HepG2 (cell line): ENCODE measurements at regions not wholly inside any gene's neighbourhood (a gene's known extent, or its start where the extent isn't known, plus 50 kb on each side); places are given as distances from the start of the nearest gene placed in this dataset.

Experiments used
- ATAC-seq: fragments of 200-7000 bp; cut with Tn5 transposase; 3 replicates; pipeline ENCODE4 v1.9.1; 2020; ENCODE audit warnings: mild to moderate bottlenecking, moderate library complexity
- BruUV-seq: library from RNA; stranded (reverse); fragments of 400-500 nt; replicated peaks from 2 replicates; lab custom pipeline; 2021; lab: Mats Ljungman, UMichigan
- CTCF ChIA-PET: fragments of 300-600 bp; formaldehyde crosslinking; extraction: SDS; loops from one replicate; lab custom pipeline; 2021; ENCODE audit warnings: low total read pairs, inconsistent platforms, low intra/inter-chr PET ratio; lab: Yijun Ruan, JAX
- POLR2A ChIA-PET: fragments of 350-600 bp; sonication (Branson Sonifier 250); formaldehyde crosslinking; loops from one replicate; lab custom pipeline; 2020; ENCODE audit warnings: antibody characterized with exemption, inconsistent platforms; lab: Yijun Ruan, JAX
- DNase-seq: peaks from one replicate; pipeline ENCODE4 v3.0.0-alpha.2; 2015; ENCODE audit warnings: low spot score
- FAIRE-seq: peaks from 3 replicates; lab custom pipeline; 2011; peaks lifted over from hg19 to GRCh38; lab: Jason Lieb, UNC
- H2AFZ ChIP-seq: one replicate; pipeline ENCODE4 v1.6.1; 2011; ENCODE audit warnings: low read length, inconsistent platforms
- H3K27ac ChIP-seq: fragments of 300-600 bp; 3 replicates; pipeline ENCODE4 v1.8.0; 2011; ENCODE audit warnings: mixed run types, mild to moderate bottlenecking, mixed read lengths, low read length, inconsistent platforms; ENCODE audit not compliant: insufficient read depth; ENCODE audit errors: extremely low read length
- H3K27me3 ChIP-seq, 2 experiments: fragments of 200-600 bp in 1 of 2; 2 replicates in 1 of 2; 3 replicates in 1 of 2; pipeline versions ENCODE4 v1.6.0 to v1.8.0; 2011; ENCODE audit warnings: low read length in 2 of 2, mild to moderate bottlenecking in 2 of 2, moderate library complexity in 2 of 2, inconsistent platforms in 1 of 2; ENCODE audit not compliant: insufficient read depth in 2 of 2, control insufficient read depth in 1 of 2
- H3K36me3 ChIP-seq, 2 experiments: fragments of 200-600 bp in 1 of 2; replicated peaks in 1 of 2; 2 replicates in 1 of 2; 3 replicates in 1 of 2; pipeline versions ENCODE4 v1.5.1 to v1.8.0; 2011; ENCODE audit warnings: low read length in 2 of 2, inconsistent platforms in 1 of 2; ENCODE audit not compliant: insufficient read depth in 2 of 2, control insufficient read depth in 1 of 2
- H3K4me1 ChIP-seq: 2 replicates; pipeline ENCODE4 v1.5.1; 2012; ENCODE audit warnings: low read length, inconsistent platforms; ENCODE audit not compliant: insufficient read depth
- H3K4me2 ChIP-seq: 2 replicates; pipeline ENCODE4 v1.6.0; 2011; ENCODE audit warnings: low read depth, low read length, inconsistent platforms
- H3K4me3 ChIP-seq, 3 experiments: fragments of 200-600 bp in 1 of 3; sonication (generic), shearing (Covaris generic) in 1 of 3; replicated peaks in 1 of 3; 2 replicates each; pipeline ENCODE4 v1.5.1; 2011 to 2016; ENCODE audit warnings: low read length in 3 of 3, inconsistent platforms in 2 of 3, low read depth in 2 of 3, mild to moderate bottlenecking in 2 of 3, control low read depth in 1 of 3, mixed read lengths in 1 of 3; ENCODE audit not compliant: insufficient read depth in 1 of 3
- H3K79me2 ChIP-seq: one replicate; pipeline ENCODE4 v1.6.1; 2011; ENCODE audit warnings: low read length, inconsistent platforms; ENCODE audit not compliant: insufficient read depth
- H3K9ac ChIP-seq: 2 replicates; pipeline ENCODE4 v1.6.0; 2011; ENCODE audit warnings: mild to moderate bottlenecking, low read depth, low read length, inconsistent platforms; ENCODE audit not compliant: insufficient read depth
- H3K9me3 ChIP-seq: 2 replicates; pipeline ENCODE4 v1.5.1; 2012; ENCODE audit warnings: mild to moderate bottlenecking, low read length
- H4K20me1 ChIP-seq: 2 replicates; pipeline ENCODE4 v1.6.0; 2011; ENCODE audit warnings: inconsistent platforms, mild to moderate bottlenecking, low read length, moderate library complexity; ENCODE audit not compliant: insufficient read depth
- MTA3 ChIP-seq: sonication (generic); formaldehyde crosslinking; IDR thresholded peaks from 2 replicates; pipeline ENCODE4 v1.4.0; 2020; ENCODE audit warnings: missing genetic modification reagents
- PLRG1 ChIP-seq: fragments of 450-650 bp; conservative IDR thresholded peaks from 2 replicates; pipeline ENCODE4 v1.6.1; 2016
- PTBP1 ChIP-seq: fragments of 200-400 bp; formaldehyde crosslinking; IDR thresholded peaks from 2 replicates; pipeline ENCODE4 v1.6.1; 2018; ENCODE audit warnings: low read length, low read depth; ENCODE audit not compliant: poor library complexity, severe bottlenecking
- STAG1 ChIP-seq: sonication (generic); formaldehyde crosslinking; IDR thresholded peaks from 2 replicates; pipeline ENCODE4 v1.4.0; 2020; ENCODE audit warnings: missing genetic modification reagents
- ZNF605 ChIP-seq: sonication (generic); formaldehyde crosslinking; IDR thresholded peaks from 2 replicates; pipeline ENCODE4 v1.8.0; 2022; ENCODE audit warnings: mild to moderate bottlenecking, missing genetic modification reagents
- WGBS: methylation state at CpG from one replicate; pipeline ENCODE4 v1.1.6; 2017; ENCODE audit warnings: low lambda C conversion rate; 5-methylcytosine and 5-hydroxymethylcytosine counted together
- in situ Hi-C: cut with HindIII; loops from 2 replicates; pipeline ENCODE4 v1.10.0; 2017; ENCODE audit warnings: low pct_unique_long_range_greater_than_20kb; ENCODE audit not compliant: extremely low pct_ligation_motif_present
- intact Hi-C: fragments of 100-400 bp; cut with micrococcal nuclease; formaldehyde crosslinking; loops from one replicate; pipeline ENCODE4 v1.10.0; 2022; ENCODE audit not compliant: unreplicated experiment
- TF ChIP-seq, protein P1 (sequence below): sonication (generic); formaldehyde crosslinking; IDR thresholded peaks from 2 replicates; pipeline ENCODE4 v1.5.0; 2020; ENCODE audit warnings: mild to moderate bottlenecking, missing genetic modification reagents, moderate library complexity

DNA sequence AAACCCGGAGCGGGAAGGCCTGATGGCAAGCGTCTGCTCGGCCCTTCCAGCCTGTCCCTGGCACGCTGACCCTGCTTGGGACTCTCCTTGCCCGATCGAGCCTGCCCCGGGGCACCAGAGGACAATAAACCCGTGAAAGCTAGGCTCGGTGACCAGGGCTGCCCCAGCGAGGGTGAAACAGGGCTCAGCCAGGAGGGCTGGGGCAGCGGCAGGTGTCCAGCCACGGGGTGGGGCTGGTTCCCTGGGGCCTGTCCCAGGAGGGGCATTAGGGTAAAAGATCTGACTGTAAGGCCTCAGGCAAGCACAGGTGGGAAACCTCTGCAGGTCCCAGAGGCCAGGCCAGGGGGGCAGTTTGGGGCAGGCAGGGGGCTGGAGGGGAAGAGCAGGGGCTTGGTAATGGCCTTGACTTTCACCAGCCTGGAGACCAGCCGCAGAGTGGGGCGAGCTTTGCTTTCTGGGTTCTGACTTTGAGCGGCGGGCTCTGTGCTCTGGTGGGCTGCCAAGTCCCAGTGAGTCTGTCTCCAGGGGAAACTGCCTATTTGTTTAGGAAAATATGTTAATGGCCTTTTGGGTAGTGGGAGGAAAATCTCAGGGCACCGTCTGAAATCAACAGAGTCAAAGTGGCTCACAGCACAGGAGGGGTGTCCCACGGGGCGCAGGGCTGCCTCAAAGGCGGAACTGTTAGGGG, 68.2 kb upstream of the INPP5A start:
- FAIRE-seq: no peak
- POLR2A ChIA-PET: no interaction called here
- TF ChIP-seq, protein P1, sequence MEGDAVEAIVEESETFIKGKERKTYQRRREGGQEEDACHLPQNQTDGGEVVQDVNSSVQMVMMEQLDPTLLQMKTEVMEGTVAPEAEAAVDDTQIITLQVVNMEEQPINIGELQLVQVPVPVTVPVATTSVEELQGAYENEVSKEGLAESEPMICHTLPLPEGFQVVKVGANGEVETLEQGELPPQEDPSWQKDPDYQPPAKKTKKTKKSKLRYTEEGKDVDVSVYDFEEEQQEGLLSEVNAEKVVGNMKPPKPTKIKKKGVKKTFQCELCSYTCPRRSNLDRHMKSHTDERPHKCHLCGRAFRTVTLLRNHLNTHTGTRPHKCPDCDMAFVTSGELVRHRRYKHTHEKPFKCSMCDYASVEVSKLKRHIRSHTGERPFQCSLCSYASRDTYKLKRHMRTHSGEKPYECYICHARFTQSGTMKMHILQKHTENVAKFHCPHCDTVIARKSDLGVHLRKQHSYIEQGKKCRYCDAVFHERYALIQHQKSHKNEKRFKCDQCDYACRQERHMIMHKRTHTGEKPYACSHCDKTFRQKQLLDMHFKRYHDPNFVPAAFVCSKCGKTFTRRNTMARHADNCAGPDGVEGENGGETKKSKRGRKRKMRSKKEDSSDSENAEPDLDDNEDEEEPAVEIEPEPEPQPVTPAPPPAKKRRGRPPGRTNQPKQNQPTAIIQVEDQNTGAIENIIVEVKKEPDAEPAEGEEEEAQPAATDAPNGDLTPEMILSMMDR: peak; percentile 24; the same call in 1 of the 2 replicates
- no peak for TF ChIP-seq PTBP1
- TF ChIP-seq ZNF605 (CRISPR knock-in tag): no peak
- TF ChIP-seq MTA3 (CRISPR knock-in tag): no peak
- no peak for TF ChIP-seq PLRG1
- peak; percentile 23; the same call in 1 of the 2 replicates for TF ChIP-seq STAG1
- H3K27me3 ChIP-seq: peaks cover 23 to 59% of the 10 kb centered on the region in 2 experiments; a peak in 4 of 5 replicates
- no peak overlapping the region for H3K9ac ChIP-seq
- DNase-seq: no peak
- ATAC-seq: peak; percentile 14; the same call in 2 of the 3 replicates
- no peak overlapping the region for H2AFZ ChIP-seq
- BruUV-seq: no TSS peak
- H3K27ac ChIP-seq: no peak overlapping the region
- in situ Hi-C loops (no loop called here), intact Hi-C loops (no loop called here)
- CTCF ChIA-PET: no interaction called here
- no peaks in the 10 kb centered on the region for H4K20me1 ChIP-seq
- H3K4me2 ChIP-seq: no peak overlapping the region
- H3K4me1 ChIP-seq: peaks cover 11% of the 10 kb centered on the region
- no peaks in the 10 kb centered on the region for H3K79me2 ChIP-seq
- H3K36me3 ChIP-seq: no peaks in the 10 kb centered on the region
- WGBS: 45% methylated on average over 16 of the region's 21 CpGs
- H3K9me3 ChIP-seq: no peaks in the 10 kb centered on the region
- no peak overlapping the region for H3K4me3 ChIP-seq
